Endodermal cell (in vitro differentiated cells): ENCODE measurements at regions not wholly inside any gene's neighbourhood (a gene's known extent, or its start where the extent isn't known, plus 50 kb on each side); places are given as distances from the start of the nearest gene placed in this dataset.

Experiments used
- DNase-seq: peaks from one replicate; pipeline ENCODE4 v3.0.0-alpha.2; 2017
- H3K27ac ChIP-seq: 2 replicates; pipeline ENCODE4 v1.5.1; 2013; ENCODE audit warnings: mild to moderate bottlenecking, low read depth, low read length, moderate library complexity
- H3K27me3 ChIP-seq: 2 replicates; pipeline ENCODE4 v1.6.1; 2013; ENCODE audit warnings: mild to moderate bottlenecking, low read length, moderate library complexity; ENCODE audit not compliant: insufficient read depth, control insufficient read depth, poor library complexity, severe bottlenecking
- H3K36me3 ChIP-seq: 2 replicates; pipeline ENCODE4 v1.7.0; 2013; ENCODE audit warnings: mild to moderate bottlenecking, low read length, moderate library complexity; ENCODE audit not compliant: control insufficient read depth, insufficient read depth
- H3K4me1 ChIP-seq: one replicate; pipeline ENCODE4 v1.7.0; 2013; ENCODE audit warnings: low read length; ENCODE audit not compliant: control insufficient read depth, insufficient read depth
- H3K4me3 ChIP-seq: 2 replicates; pipeline ENCODE4 v1.5.1; 2013; ENCODE audit warnings: mild to moderate bottlenecking, low read length, moderate library complexity
- H3K9ac ChIP-seq: 2 replicates; pipeline ENCODE4 v1.6.1; 2013; ENCODE audit warnings: mild to moderate bottlenecking, low read length, moderate library complexity; ENCODE audit not compliant: poor library complexity, severe bottlenecking; ENCODE audit errors: extremely low read depth
- H3K9me3 ChIP-seq: 2 replicates; pipeline ENCODE4 v1.6.1; 2013; ENCODE audit warnings: mild to moderate bottlenecking, low read length, moderate library complexity; ENCODE audit not compliant: control insufficient read depth
- H3K27ac Mint-ChIP-seq: 2 replicates; pipeline ENCODE4 v1.8.0; 2020; ENCODE audit warnings: mixed read lengths
- H3K27me3 Mint-ChIP-seq: 2 replicates; pipeline ENCODE4 v1.8.0; 2021; ENCODE audit warnings: mild to moderate bottlenecking, mixed read lengths; ENCODE audit not compliant: insufficient read depth
- H3K36me3 Mint-ChIP-seq: 2 replicates; pipeline ENCODE4 v1.8.0; 2020; ENCODE audit warnings: low read depth, mixed read lengths
- H3K4me1 Mint-ChIP-seq: 2 replicates; pipeline ENCODE4 v1.8.0; 2020; ENCODE audit warnings: mixed read lengths
- H3K4me3 Mint-ChIP-seq: 2 replicates; pipeline ENCODE4 v1.8.0; 2020; ENCODE audit warnings: mild to moderate bottlenecking, moderate library complexity, mixed read lengths
- H3K9me3 Mint-ChIP-seq: 2 replicates; pipeline ENCODE4 v1.8.0; 2020; ENCODE audit warnings: mild to moderate bottlenecking, mixed read lengths
- WGBS, 2 experiments: methylation state at CpG; one replicate each; pipeline versions ENCODE4 v1.1.5 to v1.1.7; 2013; ENCODE audit warnings: missing lambda C conversion rate in 2 of 2, mixed read lengths in 1 of 2; ENCODE audit not compliant: insufficient coverage in 1 of 2, insufficient read length in 1 of 2; 5-methylcytosine and 5-hydroxymethylcytosine counted together
- TF ChIP-seq, protein P1 (sequence below): fragments of 200-600 bp; sonication (generic); conservative IDR thresholded peaks from 2 replicates; pipeline ENCODE4 v1.5.0; 2021; ENCODE audit warnings: antibody characterized with exemption, mild to moderate bottlenecking

GRCh38 chr2:20897047-20897446 lies 74.1 kb upstream of the LDAH start:
- peaks cover 9% of the 10 kb centered on the region for H3K27me3 Mint-ChIP-seq
- Histone ChIP-seq H3K4me3 (no peak overlapping the region), H3K4me1 (no peaks in the 10 kb centered on the region), H3K27ac (no peak overlapping the region), H3K36me3 (no peaks in the 10 kb centered on the region), H3K27me3 (no peaks in the 10 kb centered on the region), H3K9me3 (no peaks in the 10 kb centered on the region), H3K9ac (no peak overlapping the region)
- TF ChIP-seq, protein P1, sequence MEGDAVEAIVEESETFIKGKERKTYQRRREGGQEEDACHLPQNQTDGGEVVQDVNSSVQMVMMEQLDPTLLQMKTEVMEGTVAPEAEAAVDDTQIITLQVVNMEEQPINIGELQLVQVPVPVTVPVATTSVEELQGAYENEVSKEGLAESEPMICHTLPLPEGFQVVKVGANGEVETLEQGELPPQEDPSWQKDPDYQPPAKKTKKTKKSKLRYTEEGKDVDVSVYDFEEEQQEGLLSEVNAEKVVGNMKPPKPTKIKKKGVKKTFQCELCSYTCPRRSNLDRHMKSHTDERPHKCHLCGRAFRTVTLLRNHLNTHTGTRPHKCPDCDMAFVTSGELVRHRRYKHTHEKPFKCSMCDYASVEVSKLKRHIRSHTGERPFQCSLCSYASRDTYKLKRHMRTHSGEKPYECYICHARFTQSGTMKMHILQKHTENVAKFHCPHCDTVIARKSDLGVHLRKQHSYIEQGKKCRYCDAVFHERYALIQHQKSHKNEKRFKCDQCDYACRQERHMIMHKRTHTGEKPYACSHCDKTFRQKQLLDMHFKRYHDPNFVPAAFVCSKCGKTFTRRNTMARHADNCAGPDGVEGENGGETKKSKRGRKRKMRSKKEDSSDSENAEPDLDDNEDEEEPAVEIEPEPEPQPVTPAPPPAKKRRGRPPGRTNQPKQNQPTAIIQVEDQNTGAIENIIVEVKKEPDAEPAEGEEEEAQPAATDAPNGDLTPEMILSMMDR = no peak
- H3K9me3 Mint-ChIP-seq = peaks cover 13% of the 10 kb centered on the region
- no peak overlapping the region for H3K4me3 Mint-ChIP-seq
- DNase-seq = no peak
- WGBS, 2 experiments = 67% methylated on average over 2 of the region's 3 CpGs; no CpG with 5 or more reads in 1 of the 2 experiments
- H3K27ac Mint-ChIP-seq = no peak overlapping the region
- peaks cover 2% of the 10 kb centered on the region for H3K4me1 Mint-ChIP-seq
- no peaks in the 10 kb centered on the region for H3K36me3 Mint-ChIP-seq

GRCh38 chr2:20884829-20885228 lies 61.9 kb upstream of the LDAH start:
- Histone ChIP-seq H3K4me1 (peaks cover 5% of the 10 kb centered on the region), H3K4me3 (no peak overlapping the region), H3K9me3 (peaks cover 15% of the 10 kb centered on the region), H3K27ac (no peak overlapping the region), H3K9ac (no peak overlapping the region), H3K36me3 (no peaks in the 10 kb centered on the region), H3K27me3 (no peaks in the 10 kb centered on the region)
- no peaks in the 10 kb centered on the region for H3K4me1 Mint-ChIP-seq
- H3K36me3 Mint-ChIP-seq = no peaks in the 10 kb centered on the region
- no peak for DNase-seq
- peaks cover 3% of the 10 kb centered on the region for H3K27me3 Mint-ChIP-seq
- TF ChIP-seq, protein P1 = no peak
- peaks cover 21% of the 10 kb centered on the region for H3K9me3 Mint-ChIP-seq
- WGBS, 2 experiments = 64 to 86% methylated on average over 3 to 4 of the region's 5 CpGs
- H3K4me3 Mint-ChIP-seq = no peak overlapping the region
- no peak overlapping the region for H3K27ac Mint-ChIP-seq

DNA sequence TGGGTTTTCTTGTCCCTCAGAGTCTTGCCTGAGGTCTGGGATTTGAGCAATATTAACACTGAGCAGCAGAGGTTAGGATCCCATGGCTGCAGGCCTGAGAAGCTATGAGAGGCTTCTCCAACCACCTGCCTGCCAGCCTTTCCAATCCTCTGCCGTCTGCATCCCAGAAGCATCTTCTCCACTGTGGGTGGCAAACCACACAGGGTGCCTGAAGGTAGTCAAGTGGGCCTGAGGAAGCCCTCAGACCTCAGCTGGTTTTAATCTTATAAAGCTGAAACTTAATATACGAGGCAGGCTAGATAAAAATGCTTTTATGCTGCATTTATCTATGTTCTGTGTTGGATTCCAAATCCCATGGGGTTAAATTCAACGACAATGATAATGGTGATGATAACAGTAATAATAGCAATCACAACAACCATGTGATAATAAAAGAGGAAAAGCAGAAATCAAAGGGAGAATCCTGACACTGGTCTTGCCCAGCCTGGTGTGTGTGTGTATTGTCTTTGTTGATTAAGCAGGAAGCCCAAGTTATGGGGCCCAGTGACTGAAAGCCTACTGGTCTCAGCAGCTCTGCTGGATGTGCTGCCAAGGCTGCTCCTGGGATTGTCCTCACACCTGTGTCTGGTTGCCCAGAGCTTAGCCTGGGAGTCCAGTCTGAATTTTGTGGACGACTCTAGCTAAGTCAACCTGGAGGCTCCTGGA lies 59.7 kb upstream of the LDAH start:
- peaks cover 20% of the 10 kb centered on the region for H3K9me3 ChIP-seq
- no peak overlapping the region for H3K27ac ChIP-seq
- Mint-ChIP-seq H3K4me3 (no peak overlapping the region), H3K9me3 (peaks cover 25% of the 10 kb centered on the region), H3K4me1 (no peaks in the 10 kb centered on the region), H3K27me3 (peaks cover 3% of the 10 kb centered on the region), H3K27ac (no peak overlapping the region), H3K36me3 (no peaks in the 10 kb centered on the region)
- DNase-seq = no peak
- H3K27me3 ChIP-seq = no peaks in the 10 kb centered on the region
- 74 to 90% methylated on average over 2 to 3 of the region's 4 CpGs for WGBS, 2 experiments
- TF ChIP-seq, protein P1 = no peak
- peaks cover 5% of the 10 kb centered on the region for H3K4me1 ChIP-seq
- no peak overlapping the region for H3K4me3 ChIP-seq
- H3K9ac ChIP-seq = no peak overlapping the region
- H3K36me3 ChIP-seq = no peaks in the 10 kb centered on the region
